ENCODE measurements at regions not wholly inside any gene's neighbourhood (a gene's known extent, or its start where the extent isn't known, plus 50 kb on each side); places are given as distances from the start of the nearest gene placed in this dataset.
"Not testable (repeated sequence)": the region's sequence is repeated elsewhere in the genome, so short reads cannot be mapped to it uniquely, and the experiment has no call there.

DNA sequence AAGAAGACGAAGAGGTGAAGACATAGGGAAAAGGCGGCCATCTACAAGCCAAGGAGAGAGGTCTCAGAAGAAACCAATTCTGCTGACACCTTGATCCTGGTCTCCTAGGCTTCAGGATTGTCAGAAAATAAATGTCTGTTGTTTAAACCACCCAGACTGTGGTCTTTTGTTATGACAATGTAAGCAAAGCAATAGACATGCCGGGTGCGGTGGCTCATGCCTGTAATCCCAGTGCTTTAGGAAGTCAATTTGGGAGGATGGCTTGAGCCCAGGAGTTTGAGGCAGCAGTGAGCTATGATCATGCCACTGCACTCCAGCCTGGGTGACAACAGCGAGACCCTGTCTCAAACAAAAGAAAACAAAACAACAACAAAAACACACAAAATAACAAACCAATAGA lies 64.4 kb downstream of the HAPSTR1 start:
- intact Hi-C loops (cut with DNase I): no loop called here
- TF ChIP-seq POLR2A (IDR thresholded peaks at IDR 0.05; ENCODE audit: low read depth) (no peak), EP300 (IDR thresholded peaks at IDR 0.05) (no peak), POLR2AphosphoS5 (IDR thresholded peaks at IDR 0.05) (no peak), CTCF (IDR thresholded peaks at IDR 0.05) (no peak)
- WGBS: 80% methylated on average over 5 of the region's 5 CpGs
- Histone ChIP-seq H3K27ac (replicated peaks in 1 of 4) (no peak overlapping the region), H3K36me3 (no peaks in the 10 kb centered on the region), H3K4me1 (peaks cover 0 to 5% (median 0%) of the 10 kb centered on the region in 4 donors), H3K27me3 (peaks cover 0 to 35% (median 4%) of the 10 kb centered on the region in 4 donors), H3K4me3 (no peak overlapping the region), H3K9me3 (no peaks in the 10 kb centered on the region)
- DNase-seq (ENCODE audit: extremely low spot score): no peak

- intact Hi-C loops (cut with DNase I): loop anchor here (10.0 kb wide), 1 partner anchor 1025 kb away; the partner anchor contains the start of gene GRIN2A
- H3K36me3 ChIP-seq: no peaks in the 10 kb centered on the region
- peaks cover 0 to 5% (median 0%) of the 10 kb centered on the region in 4 donors for H3K4me1 ChIP-seq
- no peak overlapping the region for H3K27ac ChIP-seq (replicated peaks in 1 of 4)
- no peak for TF ChIP-seq POLR2A (IDR thresholded peaks at IDR 0.05; ENCODE audit: low read depth)
- no peak for TF ChIP-seq POLR2AphosphoS5 (IDR thresholded peaks at IDR 0.05)
- TF ChIP-seq CTCF (IDR thresholded peaks at IDR 0.05): peak; percentile 37 to 80 (median 42)
- H3K4me3 ChIP-seq: no peak overlapping the region
- H3K9me3 ChIP-seq: no peaks in the 10 kb centered on the region
- WGBS: 42% methylated on average over 5 of the region's 15 CpGs
- DNase-seq (ENCODE audit: extremely low spot score): no peak
- peaks cover 0 to 19% (median 0%) of the 10 kb centered on the region in 4 donors for H3K27me3 ChIP-seq
These were observed 68.6 kb downstream of the HAPSTR1 start for GRCh38 chr16:9159839-9160550.

GRCh38 chr16:9160551-9160911 lies 69.1 kb downstream of the HAPSTR1 start:
- H3K4me3 ChIP-seq: no peak overlapping the region
- H3K27me3 ChIP-seq: peaks cover 0 to 15% (median 0%) of the 10 kb centered on the region in 4 donors
- no peaks in the 10 kb centered on the region for H3K9me3 ChIP-seq
- no peaks in the 10 kb centered on the region for H3K36me3 ChIP-seq
- WGBS: 77% methylated on average over 13 of the region's 13 CpGs
- H3K27ac ChIP-seq (replicated peaks in 1 of 4): no peak overlapping the region
- H3K4me1 ChIP-seq: peaks cover 0 to 5% (median 0%) of the 10 kb centered on the region in 4 donors
- intact Hi-C loops (cut with DNase I): loop anchor here (10.0 kb wide), 1 partner anchor 1024 kb away; the partner anchor contains the start of gene GRIN2A
- DNase-seq (ENCODE audit: extremely low spot score): no peak
- TF ChIP-seq CTCF (IDR thresholded peaks at IDR 0.05): no peak

DNA sequence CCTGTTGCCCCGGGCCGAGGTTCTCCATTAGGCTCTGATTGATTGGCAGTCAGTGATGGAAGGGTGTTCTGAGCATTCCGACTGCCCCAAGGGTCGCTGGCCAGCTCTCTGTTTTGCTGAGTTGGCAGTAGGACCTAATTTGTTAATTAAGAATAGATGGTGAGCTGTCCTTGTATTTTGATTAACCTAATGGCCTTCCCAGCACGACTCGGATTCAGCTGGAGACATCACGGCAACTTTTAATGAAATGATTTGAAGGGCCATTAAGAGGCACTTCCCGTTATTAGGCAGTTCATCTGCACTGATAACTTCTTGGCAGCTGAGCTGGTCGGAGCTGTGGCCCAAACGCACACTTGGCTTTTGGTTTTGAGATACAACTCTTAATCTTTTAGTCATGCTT lies 74.2 kb downstream of the HAPSTR1 start:
- WGBS: 82% methylated on average over 10 of the region's 10 CpGs
- Histone ChIP-seq H3K4me1 (no peaks in the 10 kb centered on the region), H3K36me3 (no peaks in the 10 kb centered on the region), H3K27ac (replicated peaks in 1 of 4) (no peak overlapping the region), H3K4me3 (no peak overlapping the region), H3K9me3 (no peaks in the 10 kb centered on the region), H3K27me3 (no peaks in the 10 kb centered on the region)
- intact Hi-C loops (cut with DNase I): loop anchor here (10.0 kb wide), 1 partner anchor 1019 kb away; the partner anchor contains the start of gene GRIN2A
- no peak for DNase-seq (ENCODE audit: extremely low spot score)
- TF ChIP-seq EP300 (IDR thresholded peaks at IDR 0.05) (no peak), POLR2A (IDR thresholded peaks at IDR 0.05; ENCODE audit: low read depth) (no peak), POLR2AphosphoS5 (IDR thresholded peaks at IDR 0.05) (no peak), CTCF (IDR thresholded peaks at IDR 0.05) (no peak)

DNA sequence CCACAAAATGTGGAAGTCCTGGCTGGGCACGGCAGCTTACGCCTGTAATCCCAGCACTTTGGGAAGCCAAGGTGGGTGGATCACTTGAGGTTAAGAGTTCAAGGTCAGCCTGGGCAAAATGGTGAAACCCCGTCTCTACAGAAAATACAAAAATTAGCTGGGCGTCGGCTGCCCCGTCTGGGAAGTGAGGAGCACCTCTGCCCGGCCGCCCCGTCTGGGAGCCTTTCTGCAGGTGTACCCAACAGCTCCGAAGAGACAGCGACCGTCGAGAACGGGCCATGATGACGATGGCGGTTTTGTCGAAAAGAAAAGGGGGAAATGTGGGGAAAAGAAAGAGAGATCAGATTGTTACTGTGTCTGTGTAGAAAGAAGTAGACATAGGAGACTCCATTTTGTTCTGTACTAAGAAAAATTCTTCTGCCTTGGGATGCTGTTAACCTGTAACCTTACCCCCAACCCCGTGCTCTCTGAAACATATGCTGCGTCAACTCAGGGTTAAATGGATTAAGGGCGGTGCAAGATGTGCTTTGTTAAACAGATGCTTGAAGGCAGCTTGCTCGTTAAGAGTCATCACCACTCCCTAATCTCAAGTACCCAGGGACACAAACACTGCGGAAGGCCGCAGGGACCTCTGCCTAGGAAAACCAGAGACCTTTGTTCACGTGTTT lies 75.0 kb downstream of the HAPSTR1 start:
- intact Hi-C loops (cut with DNase I): loop anchor here (10.0 kb wide), 1 partner anchor 1018 kb away; the partner anchor contains the start of gene GRIN2A
- not testable (repeated sequence) for DNase-seq (ENCODE audit: extremely low spot score); H3K27ac ChIP-seq (replicated peaks in 1 of 4); H3K9me3 ChIP-seq; H3K4me1 ChIP-seq; H3K36me3 ChIP-seq; H3K27me3 ChIP-seq; H3K4me3 ChIP-seq
- WGBS: 93% methylated on average over 17 of the region's 24 CpGs
